Sigmoid colon (tissue), 4 donors: ENCODE measurements at regions not wholly inside any gene's neighbourhood (a gene's known extent, or its start where the extent isn't known, plus 50 kb on each side); places are given as distances from the start of the nearest gene placed in this dataset.

Experiments
- EP300 ChIP-seq, 4 donors: sonication (generic); formaldehyde crosslinking; IDR thresholded peaks; one replicate each; pipeline ENCODE4 v1.6.1; 2017; ENCODE audit warnings: antibody characterized with exemption in 4 of 4
- POLR2A ChIP-seq, 2 donors: fragments of 450-650 bp; IDR thresholded peaks; one replicate each; pipeline ENCODE4 v1.6.1; 2016; ENCODE audit warnings: antibody characterized with exemption in 2 of 2, mild to moderate bottlenecking in 2 of 2, moderate library complexity in 2 of 2
- POLR2AphosphoS5 ChIP-seq, 4 donors: sonication (generic); formaldehyde crosslinking; IDR thresholded peaks; one replicate each; pipeline ENCODE4 v1.6.1; 2017; ENCODE audit warnings: antibody characterized with exemption in 4 of 4
- TF ChIP-seq, protein P1 (sequence below), 4 experiments: fragments of 450-650 bp in 3 of 4; fragments of 200-600 bp in 1 of 4; IDR thresholded peaks; one replicate each; pipeline ENCODE4 v1.5.1; 2016 to 2019; ENCODE audit warnings: antibody characterized with exemption in 4 of 4, mild to moderate bottlenecking in 3 of 4, moderate library complexity in 2 of 4

DNA sequence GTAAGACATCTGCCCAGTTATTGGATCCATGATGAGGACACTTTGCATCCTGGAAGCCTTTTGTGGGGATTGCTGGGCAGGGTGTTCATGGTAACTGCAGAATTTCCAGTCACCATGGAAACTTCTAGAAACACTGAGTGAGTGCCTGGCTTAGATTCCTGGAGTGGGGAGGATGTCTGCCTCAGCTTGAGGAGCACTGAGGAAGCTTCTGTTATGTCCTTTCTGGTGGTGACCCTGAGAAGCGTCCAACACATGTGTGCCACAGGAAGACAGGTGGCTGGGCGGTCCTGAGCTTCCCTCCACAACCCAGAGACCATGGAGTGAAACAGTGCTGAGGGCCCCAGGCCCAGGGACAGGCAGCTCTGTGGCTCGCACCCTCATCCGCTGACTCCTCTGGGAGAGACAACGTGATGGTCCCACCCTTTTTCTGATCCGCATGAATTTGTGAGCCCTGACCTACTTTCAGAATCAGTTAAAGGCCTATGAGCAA lies 191.8 kb upstream of the CXCL12 start:
- TF ChIP-seq, protein P1, sequence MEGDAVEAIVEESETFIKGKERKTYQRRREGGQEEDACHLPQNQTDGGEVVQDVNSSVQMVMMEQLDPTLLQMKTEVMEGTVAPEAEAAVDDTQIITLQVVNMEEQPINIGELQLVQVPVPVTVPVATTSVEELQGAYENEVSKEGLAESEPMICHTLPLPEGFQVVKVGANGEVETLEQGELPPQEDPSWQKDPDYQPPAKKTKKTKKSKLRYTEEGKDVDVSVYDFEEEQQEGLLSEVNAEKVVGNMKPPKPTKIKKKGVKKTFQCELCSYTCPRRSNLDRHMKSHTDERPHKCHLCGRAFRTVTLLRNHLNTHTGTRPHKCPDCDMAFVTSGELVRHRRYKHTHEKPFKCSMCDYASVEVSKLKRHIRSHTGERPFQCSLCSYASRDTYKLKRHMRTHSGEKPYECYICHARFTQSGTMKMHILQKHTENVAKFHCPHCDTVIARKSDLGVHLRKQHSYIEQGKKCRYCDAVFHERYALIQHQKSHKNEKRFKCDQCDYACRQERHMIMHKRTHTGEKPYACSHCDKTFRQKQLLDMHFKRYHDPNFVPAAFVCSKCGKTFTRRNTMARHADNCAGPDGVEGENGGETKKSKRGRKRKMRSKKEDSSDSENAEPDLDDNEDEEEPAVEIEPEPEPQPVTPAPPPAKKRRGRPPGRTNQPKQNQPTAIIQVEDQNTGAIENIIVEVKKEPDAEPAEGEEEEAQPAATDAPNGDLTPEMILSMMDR (IDR thresholded peaks at IDR 0.05) = no peak
- no peak for TF ChIP-seq EP300 (IDR thresholded peaks at IDR 0.05)
- TF ChIP-seq POLR2AphosphoS5 (IDR thresholded peaks at IDR 0.05) = no peak
- TF ChIP-seq POLR2A (IDR thresholded peaks at IDR 0.05) = no peak
